ENCODE measurements at regions not wholly inside any gene's neighbourhood (a gene's known extent, or its start where the extent isn't known, plus 50 kb on each side); places are given as distances from the start of the nearest gene placed in this dataset.
"Not testable (repeated sequence)": the region's sequence is repeated elsewhere in the genome, so short reads cannot be mapped to it uniquely, and the experiment has no call there.

DNA sequence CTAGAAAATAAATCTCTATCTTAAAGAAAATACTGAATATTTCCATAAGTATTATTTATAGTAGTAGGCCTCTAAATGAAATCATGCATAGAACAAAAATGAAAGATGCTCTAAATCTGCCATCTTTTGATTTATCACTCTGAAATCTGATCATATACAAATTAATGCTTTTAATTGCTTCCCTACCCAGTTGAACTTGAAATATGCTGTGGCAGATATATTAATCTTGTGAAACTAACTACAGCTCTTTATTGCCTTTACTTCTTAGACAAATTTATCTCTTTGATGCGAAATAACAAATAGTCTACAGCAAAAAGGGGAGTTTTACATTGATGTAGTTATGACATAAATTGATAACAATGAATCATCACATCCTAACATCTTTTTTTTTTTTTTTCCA lies 510.7 kb upstream of the SLITRK6 start:
- DNase-seq, result no peak
- H3K27ac ChIP-seq, result no peak overlapping the region
- no peak for TF ChIP-seq POLR2A (IDR thresholded peaks at IDR 0.05)
- TF ChIP-seq, protein P1, sequence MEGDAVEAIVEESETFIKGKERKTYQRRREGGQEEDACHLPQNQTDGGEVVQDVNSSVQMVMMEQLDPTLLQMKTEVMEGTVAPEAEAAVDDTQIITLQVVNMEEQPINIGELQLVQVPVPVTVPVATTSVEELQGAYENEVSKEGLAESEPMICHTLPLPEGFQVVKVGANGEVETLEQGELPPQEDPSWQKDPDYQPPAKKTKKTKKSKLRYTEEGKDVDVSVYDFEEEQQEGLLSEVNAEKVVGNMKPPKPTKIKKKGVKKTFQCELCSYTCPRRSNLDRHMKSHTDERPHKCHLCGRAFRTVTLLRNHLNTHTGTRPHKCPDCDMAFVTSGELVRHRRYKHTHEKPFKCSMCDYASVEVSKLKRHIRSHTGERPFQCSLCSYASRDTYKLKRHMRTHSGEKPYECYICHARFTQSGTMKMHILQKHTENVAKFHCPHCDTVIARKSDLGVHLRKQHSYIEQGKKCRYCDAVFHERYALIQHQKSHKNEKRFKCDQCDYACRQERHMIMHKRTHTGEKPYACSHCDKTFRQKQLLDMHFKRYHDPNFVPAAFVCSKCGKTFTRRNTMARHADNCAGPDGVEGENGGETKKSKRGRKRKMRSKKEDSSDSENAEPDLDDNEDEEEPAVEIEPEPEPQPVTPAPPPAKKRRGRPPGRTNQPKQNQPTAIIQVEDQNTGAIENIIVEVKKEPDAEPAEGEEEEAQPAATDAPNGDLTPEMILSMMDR (IDR thresholded peaks at IDR 0.05), result no peak
- H3K9me3 ChIP-seq, result peaks cover 0 to 3% (median 0%) of the 10 kb centered on the region in 4 donors
- no peaks in the 10 kb centered on the region for H3K36me3 ChIP-seq
- H3K27me3 ChIP-seq, result no peaks in the 10 kb centered on the region
- no peak overlapping the region for H3K4me3 ChIP-seq
- H3K4me1 ChIP-seq, result no peaks in the 10 kb centered on the region

DNA sequence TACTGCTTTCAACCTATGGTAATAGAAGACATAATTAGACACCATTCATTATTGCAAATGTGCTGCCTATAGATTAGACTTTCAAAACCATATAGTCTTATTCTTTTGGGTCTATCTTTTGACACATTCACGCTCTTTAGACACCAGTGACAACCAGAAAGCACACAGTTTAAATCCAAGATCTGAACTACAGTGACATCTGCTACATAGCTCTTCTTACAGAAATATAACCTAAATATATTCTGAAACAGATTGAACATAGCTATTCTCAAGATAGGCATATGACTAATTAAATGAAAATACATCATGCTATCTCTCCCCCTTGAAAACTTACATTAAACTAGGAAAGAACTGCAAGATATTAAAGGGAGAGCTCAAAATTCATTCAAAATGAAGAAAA lies 514.2 kb upstream of the SLITRK6 start:
- Histone ChIP-seq H3K4me1 (no peaks in the 10 kb centered on the region), H3K4me3 (no peak overlapping the region), H3K9me3 (peaks cover 0 to 2% (median 0%) of the 10 kb centered on the region in 4 donors), H3K36me3 (no peaks in the 10 kb centered on the region), H3K27ac (no peak overlapping the region), H3K27me3 (no peaks in the 10 kb centered on the region)
- no peak for DNase-seq
- no peak for TF ChIP-seq POLR2A (IDR thresholded peaks at IDR 0.05)
- TF ChIP-seq, protein P1 (IDR thresholded peaks at IDR 0.05), result no peak

DNA sequence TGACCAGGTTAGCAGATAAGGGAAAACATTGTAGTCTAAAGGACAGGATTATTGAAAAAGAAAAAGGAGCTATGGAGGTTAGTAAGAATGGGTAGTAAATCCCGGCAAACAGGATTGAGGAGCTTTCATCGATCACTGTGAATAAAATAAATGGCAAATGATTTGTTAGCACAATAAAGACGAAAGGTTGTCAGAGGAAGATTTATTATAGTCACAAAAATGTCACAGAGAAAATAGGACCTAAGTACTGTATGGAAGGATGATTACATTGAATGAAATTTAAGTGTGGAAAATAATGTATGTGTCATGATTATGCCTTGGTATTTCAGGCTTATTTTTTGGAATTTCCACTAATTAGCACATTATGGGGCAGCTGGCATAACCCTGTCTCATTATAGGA lies 519.2 kb upstream of the SLITRK6 start:
- Histone ChIP-seq H3K9me3 (peaks cover 0 to 4% (median 0%) of the 10 kb centered on the region in 4 donors), H3K4me3 (no peak overlapping the region), H3K27ac (no peak overlapping the region), H3K4me1 (no peaks in the 10 kb centered on the region), H3K27me3 (no peaks in the 10 kb centered on the region), H3K36me3 (no peaks in the 10 kb centered on the region)
- TF ChIP-seq, protein P1 (IDR thresholded peaks at IDR 0.05), result no peak
- TF ChIP-seq POLR2A (IDR thresholded peaks at IDR 0.05), result no peak
- DNase-seq, result no peak

DNA sequence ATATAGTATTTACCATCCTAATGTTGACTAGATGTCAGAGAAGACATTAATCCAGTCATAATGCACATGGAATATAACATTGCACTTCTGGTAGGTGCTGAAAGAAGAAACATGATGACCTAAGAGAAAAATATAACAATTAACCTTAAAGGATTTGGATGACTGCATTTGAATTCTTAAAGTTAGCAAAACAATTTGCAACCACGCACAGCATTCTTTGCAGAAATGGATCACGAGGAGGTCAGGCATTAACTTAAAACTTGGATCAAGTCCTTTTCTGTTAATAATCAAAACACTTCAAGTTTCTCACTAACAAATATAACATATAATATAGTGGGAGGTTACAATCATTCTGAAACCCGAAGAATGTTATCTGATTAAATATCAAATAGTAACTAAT lies 525.0 kb upstream of the SLITRK6 start:
- H3K9me3 ChIP-seq, result peaks cover 0 to 3% (median 0%) of the 10 kb centered on the region in 4 donors
- no peaks in the 10 kb centered on the region for H3K4me1 ChIP-seq
- H3K27me3 ChIP-seq, result no peaks in the 10 kb centered on the region
- no peak overlapping the region for H3K27ac ChIP-seq
- no peak for DNase-seq
- H3K4me3 ChIP-seq, result no peak overlapping the region
- TF ChIP-seq, protein P1 (IDR thresholded peaks at IDR 0.05), result no peak
- TF ChIP-seq POLR2A (IDR thresholded peaks at IDR 0.05), result no peak
- no peaks in the 10 kb centered on the region for H3K36me3 ChIP-seq

DNA sequence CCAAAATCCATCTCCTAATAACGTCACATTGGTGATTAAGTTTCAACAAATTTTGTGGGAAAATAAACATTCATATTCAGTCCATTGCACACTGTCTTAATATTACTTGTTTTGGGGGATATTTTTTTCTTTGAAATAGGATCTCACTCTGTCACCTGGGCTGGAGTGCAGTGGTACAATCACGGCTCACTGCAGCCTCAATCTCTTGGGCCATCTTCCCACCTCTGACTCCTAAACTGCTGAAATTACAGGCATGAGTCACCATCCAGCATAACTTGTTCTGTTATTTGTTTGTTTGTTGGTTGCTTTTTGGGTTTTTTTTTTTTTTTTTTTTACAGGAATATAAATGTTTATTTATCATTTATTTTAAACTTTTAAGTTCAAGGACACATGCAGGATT lies 556.1 kb upstream of the SLITRK6 start:
- Histone ChIP-seq H3K36me3 (no peaks in the 10 kb centered on the region), H3K27ac (no peak overlapping the region), H3K27me3 (no peaks in the 10 kb centered on the region), H3K9me3 (no peaks in the 10 kb centered on the region), H3K4me3 (no peak overlapping the region), H3K4me1 (no peaks in the 10 kb centered on the region)
- TF ChIP-seq, protein P1 (IDR thresholded peaks at IDR 0.05), result no peak
- TF ChIP-seq POLR2A (IDR thresholded peaks at IDR 0.05), result no peak
- DNase-seq, result no peak

DNA sequence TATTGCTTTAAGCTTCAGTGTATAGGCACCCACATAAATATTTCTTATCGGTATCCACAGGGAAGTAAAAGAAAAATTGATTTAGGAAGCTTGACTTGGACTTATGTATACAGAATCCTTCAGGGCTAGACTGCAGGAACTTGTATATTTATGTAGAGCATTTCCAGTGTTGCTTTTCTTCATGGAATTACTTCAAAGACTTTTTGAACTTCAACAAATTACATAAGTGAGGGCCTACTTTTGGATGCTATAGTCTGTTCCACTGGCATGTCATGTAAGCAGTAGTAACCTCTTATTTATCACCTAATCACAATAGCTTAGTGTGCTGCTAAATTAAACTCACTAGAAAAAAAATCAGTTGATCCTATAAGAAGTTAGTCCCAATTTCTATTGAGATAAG lies 557.9 kb upstream of the SLITRK6 start:
- no peaks in the 10 kb centered on the region for H3K4me1 ChIP-seq
- no peak for DNase-seq
- no peaks in the 10 kb centered on the region for H3K36me3 ChIP-seq
- H3K27me3 ChIP-seq, result no peaks in the 10 kb centered on the region
- no peak for TF ChIP-seq POLR2A (IDR thresholded peaks at IDR 0.05)
- TF ChIP-seq, protein P1 (IDR thresholded peaks at IDR 0.05), result no peak
- H3K9me3 ChIP-seq, result no peaks in the 10 kb centered on the region
- no peak overlapping the region for H3K27ac ChIP-seq
- H3K4me3 ChIP-seq, result no peak overlapping the region

DNA sequence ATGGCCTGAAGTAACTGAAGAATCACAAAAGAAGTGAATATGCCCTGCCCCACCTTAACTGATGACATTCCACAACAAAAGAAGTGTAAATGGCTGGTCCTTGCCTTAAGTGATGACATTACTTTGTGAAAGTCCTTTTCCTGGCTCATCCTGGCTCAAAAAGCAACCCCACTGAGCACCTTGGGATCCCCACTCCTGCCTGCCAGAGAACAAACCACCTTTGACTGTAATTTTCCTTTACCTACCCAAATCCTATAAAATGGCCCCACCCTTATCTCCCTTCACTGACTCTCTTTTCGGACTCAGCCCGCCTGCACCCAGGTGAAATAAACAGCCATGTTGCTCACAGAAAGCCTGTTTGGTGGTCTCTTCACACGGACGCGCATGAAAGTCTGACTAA lies 564.5 kb upstream of the SLITRK6 start:
- DNase-seq, H3K4me1 ChIP-seq, H3K9me3 ChIP-seq, H3K27ac ChIP-seq, H3K4me3 ChIP-seq, H3K27me3 ChIP-seq, H3K36me3 ChIP-seq: not testable (repeated sequence)
